Epidermal melanocyte (primary cell): ENCODE measurements at regions not wholly inside any gene's neighbourhood (a gene's known extent, or its start where the extent isn't known, plus 50 kb on each side); places are given as distances from the start of the nearest gene placed in this dataset.
"Not testable (repeated sequence)": the region's sequence is repeated elsewhere in the genome, so short reads cannot be mapped to it uniquely, and the experiment has no call there.

Source experiments
- DNase-seq: peaks from one replicate; pipeline ENCODE4 v3.0.0; 2011; ENCODE audit warnings: low spot score; ENCODE audit not compliant: insufficient read length

DNA sequence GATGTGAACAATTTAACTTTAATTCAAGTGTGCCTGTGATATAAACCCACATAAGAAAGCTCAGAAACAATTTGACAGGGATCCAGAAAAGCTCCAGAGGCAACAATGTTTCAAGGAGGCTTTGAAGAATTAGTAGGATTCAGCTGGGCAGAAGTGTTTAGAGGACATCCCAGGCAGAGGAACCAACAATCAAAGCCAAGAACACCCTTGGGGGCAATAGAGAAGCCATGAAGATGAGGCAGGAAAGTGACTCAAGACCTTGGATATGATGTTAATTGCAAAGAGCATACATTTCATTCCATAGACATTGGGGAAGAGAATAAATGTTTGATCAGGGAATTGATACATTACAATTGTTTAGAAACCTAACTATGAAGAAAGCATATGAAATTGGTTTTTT lies 280.3 kb downstream of the LTN1 start:
- DNase-seq: no peak

DNA sequence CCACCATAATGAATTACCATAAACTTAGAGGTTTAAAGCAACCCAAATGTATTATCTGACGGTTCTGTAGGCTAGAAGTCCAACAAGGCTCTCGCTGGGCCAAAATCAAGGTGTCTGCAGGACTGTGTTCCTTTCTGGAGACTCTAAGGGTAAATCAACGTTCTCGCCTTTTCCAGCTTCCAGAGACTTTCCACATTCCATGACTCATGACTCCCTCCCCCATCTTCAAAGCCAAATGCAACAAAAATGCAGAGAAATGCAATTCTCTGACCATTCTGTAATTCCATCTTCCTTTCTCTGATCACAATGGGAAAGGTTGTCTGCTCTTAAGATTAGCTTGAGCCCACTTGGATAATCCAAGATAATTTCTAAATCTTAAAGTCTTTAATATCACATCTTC lies 287.1 kb downstream of the LTN1 start:
- no peak for DNase-seq

DNA sequence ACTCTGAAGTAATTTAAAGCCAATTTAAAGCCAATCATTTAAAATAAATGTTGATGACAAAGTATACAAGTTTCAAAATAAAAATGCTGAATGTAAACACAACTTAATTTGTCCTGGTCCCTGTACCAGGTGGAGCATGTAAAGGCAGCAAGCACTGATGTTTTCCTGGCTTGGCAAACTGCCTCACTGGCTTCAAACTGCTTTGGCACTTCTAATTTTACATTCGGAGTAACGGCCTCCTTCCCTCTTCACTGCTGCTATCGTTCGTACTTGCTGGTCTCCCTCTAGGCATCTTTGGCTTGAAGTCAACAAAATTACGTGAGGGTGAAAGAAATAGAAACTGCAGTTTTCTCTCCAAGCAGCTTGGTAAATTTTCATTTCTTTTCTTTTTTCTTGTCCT lies 287.9 kb downstream of the LTN1 start:
- DNase-seq: no peak

DNA sequence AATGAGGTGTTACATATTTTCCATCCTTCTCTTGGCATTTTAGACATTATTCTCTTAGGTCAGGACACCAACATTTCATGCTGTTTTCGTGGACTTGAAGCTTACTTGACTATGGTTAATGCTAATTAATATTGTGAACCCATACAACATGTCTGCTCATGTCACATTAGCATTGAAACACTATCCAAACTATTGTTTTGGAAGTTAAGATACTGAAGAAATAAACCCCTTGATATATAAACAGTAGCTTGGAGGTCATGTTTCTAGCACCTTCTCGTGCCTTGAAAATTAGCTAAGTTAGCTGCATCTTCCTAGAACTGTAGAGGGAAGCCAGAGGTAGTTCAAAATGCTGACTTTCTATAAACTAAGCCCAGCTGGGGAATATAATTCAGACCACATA lies 288.8 kb downstream of the LTN1 start:
- DNase-seq: no peak

DNA sequence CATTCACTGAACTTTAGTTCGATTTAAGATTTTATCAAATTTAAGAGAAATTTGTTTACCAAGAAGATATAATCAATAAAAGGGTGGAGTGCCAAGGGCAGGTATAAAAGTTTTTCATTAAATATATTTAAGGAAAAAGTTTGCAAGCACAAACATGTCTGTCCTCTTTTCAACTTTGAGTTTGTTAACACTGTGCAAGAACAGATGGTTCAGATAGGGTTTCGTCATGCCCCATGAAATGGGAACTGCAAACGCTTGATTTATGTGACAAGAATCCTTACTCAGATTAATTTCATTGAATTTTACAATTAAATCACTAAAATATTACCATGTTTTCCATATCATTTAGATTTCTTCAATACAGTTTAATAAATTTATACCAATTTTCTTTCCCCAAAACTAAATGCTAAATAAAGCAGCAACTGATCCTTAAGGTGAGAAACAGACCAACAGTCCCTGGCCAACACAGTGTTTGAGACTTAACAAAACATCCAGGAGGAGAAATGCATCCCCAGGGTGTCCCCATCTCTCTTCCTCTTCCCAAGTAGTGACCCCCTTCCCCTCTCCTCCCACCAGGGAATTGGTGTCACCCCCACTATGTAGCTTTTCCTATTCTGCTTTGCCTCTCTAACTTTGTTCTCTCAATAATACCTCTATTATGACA lies 292.9 kb downstream of the LTN1 start:
- DNase-seq: no peak

DNA sequence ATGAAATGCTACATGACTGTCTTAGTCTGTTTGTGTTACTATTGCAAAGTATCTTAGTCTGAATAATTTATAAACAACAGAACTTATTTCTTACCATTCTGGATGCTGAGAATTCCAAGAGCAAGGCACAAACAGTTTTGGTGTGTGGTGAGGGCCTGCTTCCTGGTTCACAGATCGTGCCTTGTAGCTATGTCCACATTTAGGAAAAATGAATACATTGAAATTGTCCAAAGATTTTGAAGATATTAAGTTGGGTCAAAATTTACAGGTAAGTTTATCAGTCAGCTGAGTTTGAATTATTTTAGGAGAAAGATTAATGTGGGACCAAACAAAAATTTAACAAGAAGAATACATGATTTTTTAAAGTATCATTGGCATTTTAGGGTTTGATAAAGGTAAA lies 293.5 kb downstream of the LTN1 start:
- no peak for DNase-seq

DNA sequence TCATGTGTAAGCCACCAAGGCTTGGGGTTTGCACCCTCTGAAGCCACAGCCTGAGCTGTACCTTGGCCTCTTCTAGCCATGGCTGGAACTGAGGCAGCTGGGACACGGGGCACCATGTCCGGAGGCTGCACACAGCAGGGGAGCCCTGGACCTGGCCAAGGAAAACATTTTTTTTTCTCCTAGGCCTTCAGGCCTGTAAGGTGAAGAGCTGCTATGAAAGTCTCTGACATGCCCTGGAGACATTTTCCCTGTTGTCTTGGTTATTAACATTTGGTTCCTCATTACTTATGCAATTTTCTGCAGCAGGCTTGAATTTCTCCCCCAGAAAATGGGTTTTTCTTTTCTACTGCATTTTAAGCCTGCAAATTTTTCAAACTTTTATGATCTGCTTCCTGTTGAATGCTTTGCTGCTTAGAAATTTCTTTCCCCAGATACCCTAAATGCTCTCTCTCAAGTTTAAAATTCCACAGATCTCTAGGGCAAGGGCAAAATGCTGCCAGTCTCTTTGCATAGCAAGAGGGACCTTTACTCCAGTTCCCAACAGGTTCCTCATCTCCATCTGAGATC lies 295.8 kb downstream of the LTN1 start:
- no peak for DNase-seq

DNA sequence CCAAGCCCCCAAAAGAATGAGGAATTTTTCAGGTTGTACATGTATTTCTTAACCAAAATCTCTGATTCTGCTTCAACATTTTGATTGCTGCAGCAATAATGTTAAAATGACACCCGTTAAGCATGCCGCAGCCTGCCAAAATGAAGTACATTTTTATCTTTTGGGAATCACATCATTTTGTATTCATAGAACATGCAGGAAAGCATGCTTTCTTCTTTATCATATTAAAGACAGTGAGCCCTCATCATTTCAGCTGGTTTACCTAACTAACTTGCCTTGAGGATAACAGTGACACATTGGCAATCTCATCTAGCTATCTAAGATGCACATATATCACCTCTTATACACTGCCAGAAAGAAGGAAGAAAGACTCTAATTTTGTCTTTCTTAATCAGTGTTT lies 299.2 kb downstream of the LTN1 start:
- DNase-seq: no peak

DNA sequence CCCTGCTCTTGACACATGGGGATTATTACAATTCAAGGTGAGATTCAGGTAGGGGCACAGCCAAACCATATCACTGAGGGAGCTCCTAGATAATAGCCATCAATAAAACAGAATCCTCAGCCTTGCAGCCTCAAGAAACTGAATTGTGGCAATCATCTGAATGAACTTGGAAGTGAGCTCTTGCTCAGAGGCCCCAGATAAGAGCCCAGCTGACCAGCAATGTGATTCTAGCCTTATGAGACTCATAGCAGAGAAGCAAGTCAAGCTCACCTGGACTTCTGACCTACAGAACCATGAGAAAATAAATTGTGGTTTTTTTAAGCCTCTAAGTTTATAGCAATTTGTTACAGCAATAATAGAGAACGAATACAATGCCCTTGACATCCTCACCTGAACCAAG lies 302.5 kb downstream of the LTN1 start:
- DNase-seq: no peak

DNA sequence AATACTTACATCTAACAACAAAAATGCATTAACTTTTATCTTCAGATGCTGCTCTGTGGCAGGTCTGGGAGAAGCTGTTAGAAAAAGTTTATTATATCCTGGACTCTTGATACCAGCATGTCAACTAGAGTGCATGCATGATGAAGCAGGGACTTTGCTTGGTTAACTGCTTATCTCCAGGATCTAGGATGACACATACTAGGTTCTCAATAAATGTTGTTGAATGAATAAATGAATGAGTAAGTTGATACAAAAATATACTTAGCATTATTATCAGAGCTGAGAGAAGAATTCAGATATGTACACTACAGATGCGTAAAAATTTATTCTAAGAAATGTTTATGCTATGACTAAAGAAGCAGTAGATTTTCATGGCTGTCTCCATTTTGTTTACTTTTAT lies 304.3 kb downstream of the LTN1 start:
- DNase-seq: no peak

DNA sequence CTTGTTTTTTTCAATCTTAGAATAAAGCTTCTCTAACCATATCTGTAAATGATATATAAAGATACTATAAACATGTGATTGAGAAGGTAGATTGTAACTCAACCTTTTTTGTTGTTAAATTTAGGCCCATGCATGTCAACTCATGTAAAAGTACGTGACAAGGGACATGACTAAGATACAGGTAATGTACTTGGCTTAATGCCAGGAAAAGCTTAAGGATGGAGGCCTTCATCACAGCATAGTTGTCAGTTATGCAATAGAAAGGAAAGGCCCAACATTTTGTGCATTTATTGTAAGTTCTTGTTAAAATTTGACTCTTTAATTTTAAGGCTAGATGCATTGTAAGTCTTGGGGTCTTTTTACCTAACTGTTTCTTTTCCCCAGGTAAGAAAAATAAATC lies 305.1 kb downstream of the LTN1 start:
- no peak for DNase-seq

DNA sequence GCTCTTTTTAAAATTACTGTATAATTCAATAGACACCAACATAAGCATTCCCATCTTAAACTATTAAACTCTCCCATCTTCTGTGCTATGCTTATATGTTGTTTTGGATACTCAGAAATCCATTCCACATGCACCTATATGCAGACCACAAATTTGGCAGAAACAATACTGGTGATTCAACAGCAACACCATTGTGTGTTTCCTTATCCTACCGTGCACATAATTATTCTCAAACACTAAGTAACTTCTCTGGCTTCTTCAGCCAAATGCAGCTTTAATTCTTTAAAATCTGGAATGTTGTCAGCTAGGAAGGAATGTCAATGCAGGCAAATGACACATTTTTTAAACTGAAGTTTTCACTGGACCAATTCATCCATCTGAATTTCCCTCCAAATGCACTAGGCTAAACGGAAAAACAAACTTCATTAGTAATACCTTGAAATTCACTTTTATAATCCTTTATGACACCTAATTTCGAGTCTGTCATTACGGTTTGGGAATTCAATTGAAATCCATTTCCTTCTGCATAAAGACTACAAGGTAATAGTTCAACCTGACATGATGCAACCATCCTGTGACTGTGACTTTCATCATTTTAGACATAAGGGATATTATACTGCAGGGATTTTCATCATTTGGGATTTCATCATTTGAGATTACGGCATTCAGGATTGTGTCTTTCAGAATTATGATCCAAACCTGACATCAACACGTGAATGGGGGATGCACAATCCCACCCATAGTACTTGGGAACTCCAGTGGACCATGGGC lies 308.5 kb downstream of the LTN1 start:
- no peak for DNase-seq

DNA sequence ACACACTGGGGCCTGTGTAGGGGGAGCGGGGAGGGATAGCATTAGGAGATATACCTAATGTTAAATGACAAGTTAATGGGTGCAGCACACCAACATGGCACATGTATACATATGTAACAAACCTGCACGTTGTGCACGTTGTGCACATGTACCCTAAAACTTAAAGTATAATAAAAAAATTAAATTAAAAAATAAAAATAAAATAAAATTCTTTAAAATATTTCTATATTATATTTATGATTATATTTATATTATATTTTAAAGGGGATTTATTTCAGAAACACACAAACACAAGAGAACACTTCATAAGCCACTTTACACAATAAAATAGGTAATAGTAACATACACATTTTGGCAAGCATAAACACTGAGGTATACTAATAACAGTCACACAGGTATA lies 309.8 kb downstream of the LTN1 start:
- not testable (repeated sequence) for DNase-seq

DNA sequence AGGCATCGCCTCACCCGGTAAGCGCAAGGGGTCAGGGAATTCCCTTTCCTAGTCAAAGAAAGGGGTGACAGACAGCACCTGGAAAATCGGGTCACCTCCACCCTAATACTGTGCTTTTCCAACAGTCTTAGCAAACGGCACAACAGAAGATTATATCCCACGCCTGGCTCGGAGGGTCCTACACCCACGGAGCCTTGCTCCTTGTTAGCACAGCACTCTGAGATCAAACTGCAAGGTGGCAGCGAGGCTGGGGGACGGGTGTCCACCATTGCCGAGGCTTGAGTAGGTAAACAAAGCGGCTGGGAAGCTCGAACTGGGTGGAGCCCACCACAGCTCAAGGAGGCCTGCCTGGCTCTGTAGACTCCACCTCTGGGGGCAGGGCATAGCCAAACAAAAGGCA lies 315.6 kb downstream of the LTN1 start:
- not testable (repeated sequence) for DNase-seq

DNA sequence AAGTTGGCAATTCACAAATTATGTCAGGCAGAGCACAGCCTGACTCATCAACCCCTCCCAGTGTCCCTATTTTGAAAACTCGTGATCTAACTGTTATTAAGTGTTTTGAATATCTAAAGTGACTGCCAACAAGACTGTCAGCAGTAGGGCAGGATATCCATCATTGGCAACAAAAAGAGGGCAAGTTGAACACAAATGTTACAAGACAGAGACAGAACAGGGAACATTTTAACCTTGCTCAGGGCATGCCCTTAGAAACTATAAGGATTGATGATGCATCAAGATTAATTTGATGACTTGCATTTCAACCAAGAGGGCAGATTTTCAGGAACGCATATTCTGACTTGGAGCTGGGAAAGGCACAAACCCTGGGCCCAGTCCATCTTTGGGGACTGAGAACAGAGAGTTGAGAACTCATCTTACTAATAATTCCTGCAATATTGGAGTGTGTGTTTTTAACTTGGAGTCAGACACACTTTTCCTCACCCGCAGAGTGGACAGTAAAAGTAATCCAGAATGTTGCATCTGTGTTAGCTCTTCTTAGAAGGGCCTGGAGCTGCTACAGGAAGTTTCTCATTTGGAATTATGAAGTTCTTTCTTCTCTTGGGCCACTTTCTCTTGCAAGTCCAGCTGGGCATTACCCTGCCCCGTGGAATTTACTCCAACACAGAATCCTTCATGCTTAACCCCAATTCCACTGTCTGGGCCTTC lies 317.2 kb downstream of the LTN1 start:
- DNase-seq: no peak

DNA sequence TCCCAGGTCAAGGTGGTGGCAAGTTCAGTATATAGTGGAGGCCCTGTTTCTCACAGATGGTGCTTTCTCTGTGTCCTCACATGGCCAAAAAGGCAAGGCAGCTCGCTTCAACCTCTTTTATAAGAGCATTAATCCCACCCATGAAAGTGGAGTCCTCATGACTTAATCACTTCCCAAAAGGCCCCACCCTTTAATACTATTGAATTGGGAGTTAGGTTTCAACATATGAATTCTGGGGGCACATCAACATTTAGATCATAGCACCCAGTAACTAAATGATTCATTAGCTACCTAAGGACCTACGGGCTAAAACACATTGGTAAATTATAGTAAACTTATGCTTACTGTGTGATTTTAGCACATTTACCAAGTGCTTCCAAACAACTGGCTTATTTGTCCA lies 317.9 kb downstream of the LTN1 start:
- DNase-seq: no peak

DNA sequence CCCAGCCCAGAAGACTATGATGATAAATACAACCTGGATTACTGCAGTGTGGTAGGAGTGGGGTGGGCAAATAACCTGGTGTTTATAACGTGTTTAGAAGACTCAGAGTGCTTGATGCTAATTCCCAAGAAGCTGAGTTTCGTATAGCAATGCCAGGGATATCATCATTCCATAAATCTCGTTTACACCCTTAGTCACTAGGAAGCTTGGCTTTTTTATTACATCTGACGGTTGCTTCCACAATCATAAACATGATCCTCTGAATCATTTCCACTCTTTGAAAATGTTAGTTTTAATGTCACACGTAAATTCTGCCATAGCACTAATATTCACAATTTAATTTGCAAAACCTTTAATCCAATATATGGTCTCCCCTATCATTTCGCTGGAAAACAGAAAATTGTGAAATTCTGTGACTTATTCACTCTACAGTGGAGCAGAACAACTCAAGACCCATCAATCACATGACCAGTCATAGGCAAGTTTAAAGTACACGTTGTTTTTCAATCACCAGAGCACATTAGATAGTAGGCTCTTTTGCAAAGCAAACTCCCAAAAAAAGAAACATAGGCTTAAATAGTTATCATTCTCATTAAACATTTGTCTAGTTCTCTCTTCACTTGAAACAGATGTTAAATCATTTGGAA lies 321.0 kb downstream of the LTN1 start:
- no peak for DNase-seq

DNA sequence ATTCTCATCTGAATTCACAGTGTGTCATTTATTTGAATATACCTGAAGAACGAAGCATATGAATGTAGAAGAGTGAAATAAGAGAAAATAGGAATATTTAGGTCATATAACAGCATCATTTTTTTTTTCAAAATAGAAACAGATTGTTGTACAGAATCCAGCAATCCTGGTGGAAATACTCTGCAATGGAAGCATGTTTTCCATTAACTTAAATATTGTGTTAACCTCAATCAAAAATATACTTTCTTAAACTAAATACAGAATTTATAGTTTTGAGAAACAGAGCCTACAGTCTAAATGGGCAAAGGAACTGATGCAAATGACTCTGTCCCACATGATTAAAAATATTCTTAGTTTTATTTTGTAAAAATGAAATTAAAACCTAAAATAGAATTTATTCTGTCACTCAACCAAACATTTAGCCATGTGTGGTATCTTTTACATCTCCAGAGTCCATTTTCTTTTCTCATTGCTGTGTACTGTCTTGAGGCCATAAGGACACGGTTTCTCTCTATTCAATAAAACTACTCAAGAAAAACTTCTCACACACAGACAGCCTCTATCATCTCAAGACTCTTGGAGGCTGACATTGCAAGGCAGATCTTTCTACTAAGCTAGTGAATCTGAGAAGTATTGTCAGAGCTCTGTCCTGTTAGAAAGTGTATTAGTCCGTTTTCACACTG lies 322.6 kb downstream of the LTN1 start:
- no peak for DNase-seq

DNA sequence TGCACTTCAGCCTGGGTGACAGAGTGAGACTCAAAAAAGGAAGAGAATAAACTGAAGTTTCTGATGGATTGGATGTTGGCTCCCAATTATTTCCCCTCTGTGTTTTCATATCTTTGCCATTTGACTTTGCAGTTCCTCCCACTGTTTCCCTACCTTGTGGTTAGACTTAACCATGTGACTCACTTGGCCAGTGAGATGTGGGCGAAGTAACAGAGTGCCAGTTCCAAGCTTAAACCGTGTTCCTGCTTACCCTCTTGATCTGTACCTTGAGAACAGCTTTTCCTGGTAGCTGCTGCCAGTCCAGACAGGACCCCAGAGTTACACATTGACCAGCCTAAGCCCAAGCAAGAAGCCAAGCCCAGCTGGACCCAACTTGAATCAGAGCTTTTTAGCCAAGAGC lies 323.4 kb downstream of the LTN1 start:
- DNase-seq: no peak

DNA sequence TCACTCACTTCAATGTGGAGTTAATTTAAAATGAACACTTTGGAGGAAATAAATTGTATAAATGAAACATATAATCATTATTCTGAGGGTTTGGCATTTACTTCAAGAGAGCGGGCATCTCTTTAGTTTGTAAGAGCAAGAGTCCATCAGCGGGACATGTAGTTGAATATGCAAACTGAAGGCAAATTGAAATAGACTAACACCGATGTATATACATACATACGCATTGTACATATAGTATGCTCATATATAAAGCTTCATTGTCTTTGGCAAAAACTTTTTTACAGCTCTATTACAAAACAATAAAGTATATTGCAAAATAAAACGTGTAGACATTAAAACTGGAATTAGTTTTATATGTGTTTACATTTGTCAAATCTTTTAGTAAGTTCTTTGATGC lies 328.9 kb downstream of the LTN1 start:
- DNase-seq: no peak

DNA sequence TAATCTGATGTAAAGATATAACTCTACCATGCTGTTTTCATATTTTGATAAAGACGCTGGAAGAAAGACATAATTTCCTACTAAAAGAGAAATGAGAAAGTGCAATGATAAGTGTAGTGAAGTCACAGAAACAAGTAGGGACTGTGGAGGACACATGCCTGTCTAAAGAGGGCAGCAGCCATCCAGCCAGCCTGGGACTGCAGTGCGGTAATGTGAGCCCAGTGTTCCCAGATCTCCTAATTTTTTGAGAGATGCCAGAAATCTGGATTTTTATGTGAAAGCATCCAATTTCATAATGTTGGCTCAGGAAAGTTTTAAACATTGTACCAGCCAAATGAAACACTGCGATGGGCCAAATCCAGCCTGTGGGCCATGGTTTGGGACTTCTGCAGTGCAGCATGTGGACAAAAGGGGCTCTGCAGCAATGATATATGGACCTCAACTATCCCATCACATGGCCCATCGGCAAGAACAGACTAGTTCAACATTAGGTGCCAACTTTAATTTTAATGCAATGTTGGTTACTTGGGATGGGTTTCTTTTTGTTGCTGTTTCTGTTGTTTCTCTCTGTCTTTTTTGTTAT lies 329.5 kb downstream of the LTN1 start:
- DNase-seq: no peak
